RWPE2 (cell line): ENCODE measurements at regions not wholly inside any gene's neighbourhood (a gene's known extent, or its start where the extent isn't known, plus 50 kb on each side); places are given as distances from the start of the nearest gene placed in this dataset.

ENCODE experiments used
- ATAC-seq: fragments of 200-7000 bp; cut with Tn5 transposase; 3 replicates; pipeline ENCODE4 v1.9.1; 2021; ENCODE audit warnings: low read depth
- DNase-seq: peaks from one replicate; pipeline ENCODE4 v3.0.0-alpha.2; 2020; ENCODE audit warnings: low spot score
- H3K27ac ChIP-seq: fragments of 450-650 bp; 2 replicates; pipeline ENCODE4 v1.5.1; 2017; ENCODE audit warnings: mild to moderate bottlenecking; ENCODE audit not compliant: poor library complexity, severe bottlenecking
- H3K27me3 ChIP-seq: fragments of 250-450 bp; sonication (Bioruptor Pico); 2 replicates; pipeline ENCODE4 v1.5.1; 2021; ENCODE audit warnings: mild to moderate bottlenecking, moderate library complexity; ENCODE audit not compliant: insufficient read depth, poor library complexity, severe bottlenecking
- H3K36me3 ChIP-seq: fragments of 250-450 bp; sonication (Bioruptor Pico); 2 replicates; pipeline ENCODE4 v1.5.1; 2020; ENCODE audit warnings: low read depth, mild to moderate bottlenecking, moderate library complexity
- H3K4me1 ChIP-seq: fragments of 250-450 bp; sonication (Bioruptor Pico); 2 replicates; pipeline ENCODE4 v1.5.1; 2021; ENCODE audit warnings: mild to moderate bottlenecking, moderate library complexity; ENCODE audit not compliant: insufficient read depth, poor library complexity, severe bottlenecking
- H3K4me3 ChIP-seq: fragments of 250-450 bp; sonication (Bioruptor Pico); 2 replicates; pipeline ENCODE4 v1.5.1; 2021; ENCODE audit warnings: mild to moderate bottlenecking, moderate library complexity; ENCODE audit not compliant: severe bottlenecking
- H3K9me3 ChIP-seq: fragments of 250-450 bp; sonication (Bioruptor Pico); 2 replicates; pipeline ENCODE4 v1.5.1; 2021; ENCODE audit warnings: mild to moderate bottlenecking, moderate library complexity; ENCODE audit not compliant: severe bottlenecking
- CTCF ChIP-seq: fragments of 450-650 bp; IDR thresholded peaks from one replicate; pipeline ENCODE4 v1.5.1; 2017; ENCODE audit warnings: mild to moderate bottlenecking, moderate library complexity; ENCODE audit not compliant: poor library complexity, severe bottlenecking

DNA sequence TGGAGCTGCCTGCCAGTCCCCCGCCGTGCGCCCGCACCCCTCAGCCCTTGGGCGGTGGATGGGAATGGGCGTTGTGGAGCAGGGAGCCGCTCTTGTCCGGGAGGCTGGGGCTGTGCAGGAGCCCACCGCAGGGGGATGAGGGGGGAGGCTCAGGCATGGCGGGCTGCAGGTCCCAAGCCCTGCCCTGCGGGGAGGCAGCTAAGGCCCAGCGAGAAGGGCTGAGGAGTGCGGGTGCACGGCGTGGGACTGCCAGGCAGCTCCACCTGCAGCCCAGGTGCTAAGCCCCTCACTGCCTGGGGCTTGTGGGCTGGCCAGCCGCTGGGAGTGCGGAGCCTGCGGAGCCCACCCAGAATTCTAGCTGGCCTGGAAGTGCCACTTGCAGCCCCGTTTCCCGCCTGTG lies 991.7 kb upstream of the ARRDC3 start:
- Histone ChIP-seq H3K27me3 (no peaks in the 10 kb centered on the region), H3K36me3 (no peaks in the 10 kb centered on the region), H3K9me3 (no peaks in the 10 kb centered on the region), H3K27ac (no peak overlapping the region), H3K4me1 (peaks cover 36% of the 10 kb centered on the region), H3K4me3 (no peak overlapping the region)
- no peak for TF ChIP-seq CTCF
- DNase-seq = no peak
- ATAC-seq = no peak

DNA sequence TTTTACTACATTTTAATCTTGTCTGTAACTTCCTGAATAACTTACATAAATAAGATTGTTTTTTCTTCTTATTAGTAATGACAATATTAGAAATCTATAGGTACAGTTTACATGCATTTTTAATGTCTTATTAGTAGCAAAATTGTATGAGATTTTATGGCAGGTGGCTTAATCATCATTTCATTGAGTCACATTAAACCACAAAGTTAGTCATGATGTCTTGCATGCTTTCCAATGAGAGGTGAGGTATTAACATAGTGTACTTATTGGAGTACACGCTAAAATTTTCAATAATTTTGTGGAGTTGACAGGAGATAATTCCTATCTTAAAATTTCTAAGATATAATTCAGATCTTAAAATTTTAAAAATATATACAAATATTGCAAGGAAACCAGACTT lies 989.6 kb upstream of the ARRDC3 start:
- DNase-seq (no peak), ATAC-seq (peak; percentile 90)
- no peak for TF ChIP-seq CTCF
- Histone ChIP-seq H3K4me3 (no peak overlapping the region), H3K27me3 (no peaks in the 10 kb centered on the region), H3K36me3 (no peaks in the 10 kb centered on the region), H3K4me1 (peaks cover 20% of the 10 kb centered on the region), H3K27ac (peak overlapping the region; percentile 32), H3K9me3 (no peaks in the 10 kb centered on the region)

GRCh38 chr5:92371889-92372235 lies 988.7 kb upstream of the ARRDC3 start:
- peaks cover 20% of the 10 kb centered on the region for H3K4me1 ChIP-seq
- TF ChIP-seq CTCF = no peak

DNA sequence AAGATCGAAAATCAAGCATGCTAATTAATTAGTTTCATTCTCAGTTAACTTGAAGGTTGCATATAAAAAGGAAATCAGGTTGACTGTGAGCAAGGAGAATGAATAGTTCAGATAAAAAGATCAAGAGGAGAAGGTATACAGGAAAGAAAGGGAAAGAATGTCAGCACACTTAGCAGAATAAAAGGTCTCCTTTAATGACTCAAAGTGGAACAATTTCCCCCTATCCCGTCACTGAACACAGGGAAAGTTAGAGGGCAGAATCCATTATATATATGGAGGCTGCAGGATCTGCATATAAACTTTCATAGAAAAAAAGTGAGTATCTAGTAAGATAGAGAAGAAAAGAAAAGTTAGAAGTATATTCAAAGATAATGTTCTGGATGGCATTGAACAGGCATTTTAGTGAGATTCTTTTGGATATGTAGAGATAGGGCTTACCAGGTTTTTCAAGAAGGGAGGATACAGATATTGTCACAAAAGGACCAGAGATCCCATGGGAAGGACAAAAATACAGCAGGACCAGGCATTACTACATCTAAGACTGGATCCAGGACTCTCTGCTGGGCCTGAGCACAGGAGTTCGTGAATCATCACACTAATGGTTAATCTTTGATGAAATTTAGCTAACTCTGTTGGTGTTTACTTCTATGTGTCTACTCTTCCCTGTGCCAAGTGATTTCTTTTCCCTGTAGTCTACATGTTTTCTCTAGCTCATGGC lies 988.2 kb upstream of the ARRDC3 start:
- DNase-seq (no peak), ATAC-seq (peak; percentile 12; the same call in 1 of the 3 replicates)
- H3K4me3 ChIP-seq = no peak overlapping the region
- no peaks in the 10 kb centered on the region for H3K27me3 ChIP-seq
- H3K9me3 ChIP-seq = no peaks in the 10 kb centered on the region
- peak overlapping the region; percentile 32 for H3K27ac ChIP-seq
- TF ChIP-seq CTCF = no peak
- no peaks in the 10 kb centered on the region for H3K36me3 ChIP-seq
- peaks cover 20% of the 10 kb centered on the region for H3K4me1 ChIP-seq

More at GRCh38 chr5:92371889-92372235, 988.7 kb upstream of the ARRDC3 start:
- DNase-seq (no peak), ATAC-seq (peak; percentile 82)
- no peaks in the 10 kb centered on the region for H3K27me3 ChIP-seq
- H3K27ac ChIP-seq = peak overlapping the region; percentile 32
- no peaks in the 10 kb centered on the region for H3K36me3 ChIP-seq
- H3K4me3 ChIP-seq = no peak overlapping the region
- no peaks in the 10 kb centered on the region for H3K9me3 ChIP-seq

DNA sequence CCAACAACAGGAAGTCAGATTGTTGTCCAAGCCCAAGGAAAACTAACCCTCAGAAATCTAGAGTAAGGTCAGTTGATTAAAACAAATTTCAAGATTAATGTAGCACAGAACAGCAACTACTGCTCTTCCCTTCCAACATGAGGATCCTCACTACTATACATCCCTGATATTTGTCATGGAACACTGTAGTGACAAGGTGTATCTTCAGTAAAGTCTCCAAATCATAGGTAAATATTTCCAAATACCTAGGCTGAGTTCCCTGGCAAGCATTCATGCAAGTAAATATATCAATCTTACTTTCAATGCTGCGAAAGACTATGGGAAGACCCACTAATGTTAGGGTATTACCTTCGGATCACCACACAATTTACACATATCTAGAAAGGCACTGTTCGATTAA lies 986.9 kb upstream of the ARRDC3 start:
- TF ChIP-seq CTCF = no peak
- ATAC-seq = no peak

More for the DNA sequence above, 986.9 kb upstream of the ARRDC3 start:
- DNase-seq = no peak
- Histone ChIP-seq H3K27ac (no peak overlapping the region), H3K9me3 (no peaks in the 10 kb centered on the region), H3K4me1 (peaks cover 20% of the 10 kb centered on the region), H3K36me3 (no peaks in the 10 kb centered on the region), H3K4me3 (no peak overlapping the region), H3K27me3 (no peaks in the 10 kb centered on the region)
